HEK293 (cell line): ENCODE measurements at regions not wholly inside any gene's neighbourhood (a gene's known extent, or its start where the extent isn't known, plus 50 kb on each side); places are given as distances from the start of the nearest gene placed in this dataset.

Experiments
- CTCF ChIA-PET: fragments of 350-600 bp; formaldehyde crosslinking; extraction: SDS; loops from one replicate; lab custom pipeline; 2021; ENCODE audit warnings: antibody characterized with exemption; lab: Yijun Ruan, JAX
- POLR2A ChIA-PET: fragments of 300-600 bp; formaldehyde crosslinking; extraction: SDS; loops from one replicate; lab custom pipeline; 2020; ENCODE audit warnings: antibody characterized with exemption, inconsistent platforms; lab: Yijun Ruan, JAX
- H3K27ac ChIP-seq: fragments of 200-500 bp; sonication (Bioruptor generic); 2 replicates; pipeline ENCODE4 v1.5.1; 2014; ENCODE audit warnings: low read depth, low read length, control low read depth, inconsistent platforms; ENCODE audit errors: extremely low read depth
- H3K36me3 ChIP-seq, 2 experiments: fragments of 200-500 bp in 1 of 2; sonication (Bioruptor generic) in 1 of 2; 1 replicate in 1 of 2; 2 replicates in 1 of 2; pipeline ENCODE4 v1.5.1; 2014 to 2017; ENCODE audit warnings: inconsistent platforms in 2 of 2, low read length in 2 of 2; ENCODE audit not compliant: control insufficient read depth in 2 of 2, insufficient read depth in 1 of 2
- H3K4me1 ChIP-seq: fragments of 200-500 bp; sonication (Bioruptor generic); 2 replicates; pipeline ENCODE4 v1.5.1; 2014; ENCODE audit warnings: mild to moderate bottlenecking, low read length, inconsistent platforms; ENCODE audit not compliant: control insufficient read depth, insufficient read depth
- H3K4me3 ChIP-seq: 2 replicates; pipeline ENCODE4 v1.5.1; 2011; ENCODE audit warnings: low read depth, mild to moderate bottlenecking, control low read depth, low read length, moderate library complexity
- H3K9me3 ChIP-seq: fragments of 200-500 bp; sonication (Bioruptor generic); 2 replicates; pipeline ENCODE4 v1.5.1; 2014; ENCODE audit warnings: low read depth, low read length, inconsistent platforms; ENCODE audit not compliant: control insufficient read depth, insufficient read depth
- BCL11B ChIP-seq: fragments of 450-650 bp; formaldehyde crosslinking; IDR thresholded peaks from 2 replicates; pipeline ENCODE4 v1.5.1; 2016; ENCODE audit warnings: low read depth, missing biosample characterization, missing genetic modification characterization
- EGR2 ChIP-seq: fragments of 450-650 bp; formaldehyde crosslinking; IDR thresholded peaks from 2 replicates; pipeline ENCODE4 v1.5.1; 2016; ENCODE audit warnings: low read depth, missing biosample characterization, missing genetic modification characterization
- HOXD13 ChIP-seq: sonication (generic); formaldehyde crosslinking; IDR thresholded peaks from 2 replicates; pipeline ENCODE4 v1.8.0; 2022; ENCODE audit warnings: missing genetic modification reagents, borderline replicate concordance
- KLF10 ChIP-seq: fragments of 450-650 bp; IDR thresholded peaks from 2 replicates; pipeline ENCODE4 v1.5.1; 2018; ENCODE audit warnings: missing biosample characterization, mild to moderate bottlenecking, missing genetic modification characterization
- MZF1 ChIP-seq: fragments of 450-650 bp; formaldehyde crosslinking; IDR thresholded peaks from 2 replicates; pipeline ENCODE4 v1.5.1; 2017; ENCODE audit warnings: missing biosample characterization, missing genetic modification characterization, borderline replicate concordance
- REPIN1 ChIP-seq: fragments of 450-650 bp; formaldehyde crosslinking; IDR thresholded peaks from 2 replicates; pipeline ENCODE4 v1.5.1; 2017; ENCODE audit warnings: missing biosample characterization, missing genetic modification characterization, low read depth
- YY1 ChIP-seq: fragments of 450-650 bp; formaldehyde crosslinking; IDR thresholded peaks from 2 replicates; pipeline ENCODE4 v1.5.1; 2018; ENCODE audit warnings: missing biosample characterization, missing genetic modification characterization
- ZEB2 ChIP-seq: fragments of 450-650 bp; formaldehyde crosslinking; IDR thresholded peaks from 2 replicates; pipeline ENCODE4 v1.5.1; 2016; ENCODE audit warnings: missing biosample characterization, missing genetic modification characterization
- ZFHX2 ChIP-seq: fragments of 450-650 bp; formaldehyde crosslinking; conservative IDR thresholded peaks from 2 replicates; pipeline ENCODE4 v1.5.1; 2016; ENCODE audit warnings: missing biosample characterization, missing genetic modification characterization
- ZNF133 ChIP-seq: fragments of 450-650 bp; formaldehyde crosslinking; IDR thresholded peaks from 2 replicates; pipeline ENCODE4 v1.5.1; 2016; ENCODE audit warnings: missing biosample characterization, missing genetic modification characterization
- ZNF211 ChIP-seq: fragments of 450-650 bp; formaldehyde crosslinking; IDR thresholded peaks from 2 replicates; pipeline ENCODE4 v1.5.1; 2016; ENCODE audit warnings: low read depth, missing biosample characterization, missing genetic modification characterization
- ZNF239 ChIP-seq: fragments of 450-650 bp; formaldehyde crosslinking; IDR thresholded peaks from 2 replicates; pipeline ENCODE4 v1.5.1; 2016; ENCODE audit warnings: missing biosample characterization, missing genetic modification characterization
- ZNF24 ChIP-seq: fragments of 450-650 bp; formaldehyde crosslinking; IDR thresholded peaks from 2 replicates; pipeline ENCODE4 v1.5.1; 2016; ENCODE audit warnings: missing biosample characterization, missing genetic modification characterization
- ZNF266 ChIP-seq: fragments of 450-650 bp; formaldehyde crosslinking; IDR thresholded peaks from 2 replicates; pipeline ENCODE4 v1.5.1; 2016; ENCODE audit warnings: missing biosample characterization, missing genetic modification characterization, low read depth
- ZNF274 ChIP-seq, 2 experiments: fragments of 200-500 bp in 1 of 2; fragments of 450-650 bp in 1 of 2; sonication (Bioruptor generic) in 1 of 2; formaldehyde crosslinking in 1 of 2; IDR thresholded peaks; 2 replicates each; pipeline versions ENCODE4 v1.5.1 to v1.6.1; 2014 to 2016; ENCODE audit warnings: borderline replicate concordance in 1 of 2, inconsistent platforms in 1 of 2, low read length in 1 of 2, missing biosample characterization in 1 of 2, missing genetic modification characterization in 1 of 2
- ZNF292 ChIP-seq: fragments of 450-650 bp; formaldehyde crosslinking; IDR thresholded peaks from 2 replicates; pipeline ENCODE4 v1.5.1; 2016; ENCODE audit warnings: low read depth, missing biosample characterization, missing genetic modification characterization, borderline replicate concordance
- ZNF548 ChIP-seq: fragments of 450-650 bp; formaldehyde crosslinking; IDR thresholded peaks from 2 replicates; pipeline ENCODE4 v1.5.1; 2016; ENCODE audit warnings: missing biosample characterization, missing genetic modification characterization
- ZNF670 ChIP-seq: fragments of 450-650 bp; formaldehyde crosslinking; IDR thresholded peaks from 2 replicates; pipeline ENCODE4 v1.5.1; 2016; ENCODE audit warnings: missing biosample characterization, missing genetic modification characterization, low read depth
- ZNF777 ChIP-seq: fragments of 450-650 bp; formaldehyde crosslinking; IDR thresholded peaks from 2 replicates; pipeline ENCODE4 v1.5.1; 2017; ENCODE audit warnings: missing biosample characterization, missing genetic modification characterization, borderline replicate concordance
- TF ChIP-seq, protein P1 (sequence below): fragments of 450-650 bp; formaldehyde crosslinking; IDR thresholded peaks from 2 replicates; pipeline ENCODE4 v1.5.1; 2017; ENCODE audit warnings: missing biosample characterization, missing genetic modification characterization
- TF ChIP-seq, protein P2 (sequence below): fragments of 450-650 bp; formaldehyde crosslinking; IDR thresholded peaks from 2 replicates; pipeline ENCODE4 v1.5.1; 2016; ENCODE audit warnings: missing biosample characterization, missing genetic modification characterization, borderline replicate concordance
- TF ChIP-seq, protein P3 (sequence below): fragments of 450-650 bp; formaldehyde crosslinking; IDR thresholded peaks from 2 replicates; pipeline ENCODE4 v1.5.1; 2016; ENCODE audit warnings: missing biosample characterization, missing genetic modification characterization
- TF ChIP-seq, protein P4 (sequence below): fragments of 450-650 bp; formaldehyde crosslinking; IDR thresholded peaks from 2 replicates; pipeline ENCODE4 v1.5.1; 2016; ENCODE audit warnings: missing biosample characterization, missing genetic modification characterization, low read depth

DNA sequence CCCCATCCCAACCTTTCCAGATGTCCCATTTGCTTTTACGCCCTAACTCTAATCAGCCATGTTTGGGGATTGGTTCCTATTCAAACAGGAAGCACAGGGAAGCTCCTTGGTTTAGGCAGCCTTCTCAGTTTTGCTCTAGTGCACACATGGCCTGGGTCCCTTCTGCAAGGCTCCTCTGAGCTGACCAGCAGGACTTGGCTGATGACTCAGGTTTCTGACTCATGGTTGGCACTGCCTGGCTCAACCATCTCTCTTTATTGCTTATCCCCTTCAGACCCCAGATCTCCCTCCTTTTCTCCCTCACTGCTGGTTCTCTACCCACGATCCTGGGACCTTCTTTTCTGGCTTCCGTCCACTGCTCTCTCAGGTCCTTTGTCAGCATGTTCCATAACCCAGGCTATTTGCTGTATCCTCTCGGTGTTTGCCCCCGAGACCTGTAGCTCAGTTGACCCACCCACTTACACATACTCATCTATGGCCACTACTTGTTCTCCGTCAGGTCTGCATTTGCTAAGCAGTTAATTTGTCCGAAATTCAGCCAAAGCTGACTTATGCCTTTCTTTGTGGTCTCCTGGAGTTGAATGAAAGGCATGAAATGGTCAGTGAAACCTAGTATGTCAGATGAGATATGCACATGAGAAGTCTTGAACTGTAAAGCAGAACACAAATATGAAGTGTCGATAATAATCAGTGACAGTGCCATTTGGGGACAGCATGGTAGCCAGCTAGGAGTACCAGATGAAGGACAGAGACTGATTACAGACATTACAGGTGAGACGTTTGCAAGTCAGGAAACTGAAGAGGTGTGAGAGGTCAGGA, 323.5 kb upstream of the ROPN1 start:
- no peak overlapping the region for H3K27ac ChIP-seq
- TF ChIP-seq ZNF133 (tag by site-specific recombination): no peak
- TF ChIP-seq EGR2 (tag by site-specific recombination): no peak
- no peak for TF ChIP-seq ZEB2 (tag by site-specific recombination)
- no peak for TF ChIP-seq ZNF292
- no peak for TF ChIP-seq MZF1
- TF ChIP-seq ZNF239 (tag by site-specific recombination): no peak
- no peak for TF ChIP-seq ZNF548 (tag by site-specific recombination)
- TF ChIP-seq ZNF670 (tag by site-specific recombination): no peak
- no peak for TF ChIP-seq ZNF777
- no peak for TF ChIP-seq ZNF274 (IDR thresholded peaks at IDR 0.05; ENCODE audit: low read length)
- no peak for TF ChIP-seq ZNF274 (tag by site-specific recombination; IDR thresholded peaks at IDR 0.05; ENCODE audit: borderline replicate concordance)
- no peak for TF ChIP-seq REPIN1 (tag by site-specific recombination)
- no peak for TF ChIP-seq YY1
- no peak for TF ChIP-seq ZNF24
- CTCF ChIA-PET: no interaction called here

DNA sequence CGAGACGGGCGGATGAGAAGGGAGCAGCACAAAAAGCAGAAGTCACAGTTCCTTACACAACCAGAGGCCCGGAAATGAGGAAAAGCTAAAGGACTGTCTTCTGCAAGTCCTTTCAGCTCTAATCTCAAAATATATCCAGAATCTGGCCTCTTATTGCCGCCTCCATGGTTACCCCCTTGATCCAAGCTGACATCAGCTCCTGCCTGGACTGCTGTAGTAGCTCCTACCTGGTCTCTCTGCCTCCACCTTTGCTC, 324.0 kb upstream of the ROPN1 start:
- Histone ChIP-seq H3K27ac (no peak overlapping the region), H3K36me3 (no peaks in the 10 kb centered on the region), H3K9me3 (no peaks in the 10 kb centered on the region), H3K4me1 (no peaks in the 10 kb centered on the region), H3K4me3 (no peak overlapping the region)
- CTCF ChIA-PET: no interaction called here
- TF ChIP-seq, protein P1, sequence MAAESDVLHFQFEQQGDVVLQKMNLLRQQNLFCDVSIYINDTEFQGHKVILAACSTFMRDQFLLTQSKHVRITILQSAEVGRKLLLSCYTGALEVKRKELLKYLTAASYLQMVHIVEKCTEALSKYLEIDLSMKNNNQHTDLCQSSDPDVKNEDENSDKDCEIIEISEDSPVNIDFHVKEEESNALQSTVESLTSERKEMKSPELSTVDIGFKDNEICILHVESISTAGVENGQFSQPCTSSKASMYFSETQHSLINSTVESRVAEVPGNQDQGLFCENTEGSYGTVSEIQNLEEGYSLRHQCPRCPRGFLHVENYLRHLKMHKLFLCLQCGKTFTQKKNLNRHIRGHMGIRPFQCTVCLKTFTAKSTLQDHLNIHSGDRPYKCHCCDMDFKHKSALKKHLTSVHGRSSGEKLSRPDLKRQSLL (tag by site-specific recombination): no peak
- TF ChIP-seq, protein P2, sequence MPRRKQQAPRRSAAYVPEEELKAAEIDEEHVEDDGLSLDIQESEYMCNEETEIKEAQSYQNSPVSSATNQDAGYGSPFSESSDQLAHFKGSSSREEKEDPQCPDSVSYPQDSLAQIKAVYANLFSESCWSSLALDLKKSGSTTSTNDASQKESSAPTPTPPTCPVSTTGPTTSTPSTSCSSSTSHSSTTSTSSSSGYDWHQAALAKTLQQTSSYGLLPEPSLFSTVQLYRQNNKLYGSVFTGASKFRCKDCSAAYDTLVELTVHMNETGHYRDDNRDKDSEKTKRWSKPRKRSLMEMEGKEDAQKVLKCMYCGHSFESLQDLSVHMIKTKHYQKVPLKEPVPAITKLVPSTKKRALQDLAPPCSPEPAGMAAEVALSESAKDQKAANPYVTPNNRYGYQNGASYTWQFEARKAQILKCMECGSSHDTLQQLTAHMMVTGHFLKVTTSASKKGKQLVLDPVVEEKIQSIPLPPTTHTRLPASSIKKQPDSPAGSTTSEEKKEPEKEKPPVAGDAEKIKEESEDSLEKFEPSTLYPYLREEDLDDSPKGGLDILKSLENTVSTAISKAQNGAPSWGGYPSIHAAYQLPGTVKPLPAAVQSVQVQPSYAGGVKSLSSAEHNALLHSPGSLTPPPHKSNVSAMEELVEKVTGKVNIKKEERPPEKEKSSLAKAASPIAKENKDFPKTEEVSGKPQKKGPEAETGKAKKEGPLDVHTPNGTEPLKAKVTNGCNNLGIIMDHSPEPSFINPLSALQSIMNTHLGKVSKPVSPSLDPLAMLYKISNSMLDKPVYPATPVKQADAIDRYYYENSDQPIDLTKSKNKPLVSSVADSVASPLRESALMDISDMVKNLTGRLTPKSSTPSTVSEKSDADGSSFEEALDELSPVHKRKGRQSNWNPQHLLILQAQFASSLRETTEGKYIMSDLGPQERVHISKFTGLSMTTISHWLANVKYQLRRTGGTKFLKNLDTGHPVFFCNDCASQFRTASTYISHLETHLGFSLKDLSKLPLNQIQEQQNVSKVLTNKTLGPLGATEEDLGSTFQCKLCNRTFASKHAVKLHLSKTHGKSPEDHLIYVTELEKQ (tag by site-specific recombination): no peak
- TF ChIP-seq ZNF266 (tag by site-specific recombination) (no peak), ZFHX2 (tag by site-specific recombination) (no peak), HOXD13 (CRISPR knock-in tag) (no peak), ZNF211 (no peak), KLF10 (tag by site-specific recombination) (no peak), BCL11B (tag by site-specific recombination) (no peak)
- TF ChIP-seq, protein P3, sequence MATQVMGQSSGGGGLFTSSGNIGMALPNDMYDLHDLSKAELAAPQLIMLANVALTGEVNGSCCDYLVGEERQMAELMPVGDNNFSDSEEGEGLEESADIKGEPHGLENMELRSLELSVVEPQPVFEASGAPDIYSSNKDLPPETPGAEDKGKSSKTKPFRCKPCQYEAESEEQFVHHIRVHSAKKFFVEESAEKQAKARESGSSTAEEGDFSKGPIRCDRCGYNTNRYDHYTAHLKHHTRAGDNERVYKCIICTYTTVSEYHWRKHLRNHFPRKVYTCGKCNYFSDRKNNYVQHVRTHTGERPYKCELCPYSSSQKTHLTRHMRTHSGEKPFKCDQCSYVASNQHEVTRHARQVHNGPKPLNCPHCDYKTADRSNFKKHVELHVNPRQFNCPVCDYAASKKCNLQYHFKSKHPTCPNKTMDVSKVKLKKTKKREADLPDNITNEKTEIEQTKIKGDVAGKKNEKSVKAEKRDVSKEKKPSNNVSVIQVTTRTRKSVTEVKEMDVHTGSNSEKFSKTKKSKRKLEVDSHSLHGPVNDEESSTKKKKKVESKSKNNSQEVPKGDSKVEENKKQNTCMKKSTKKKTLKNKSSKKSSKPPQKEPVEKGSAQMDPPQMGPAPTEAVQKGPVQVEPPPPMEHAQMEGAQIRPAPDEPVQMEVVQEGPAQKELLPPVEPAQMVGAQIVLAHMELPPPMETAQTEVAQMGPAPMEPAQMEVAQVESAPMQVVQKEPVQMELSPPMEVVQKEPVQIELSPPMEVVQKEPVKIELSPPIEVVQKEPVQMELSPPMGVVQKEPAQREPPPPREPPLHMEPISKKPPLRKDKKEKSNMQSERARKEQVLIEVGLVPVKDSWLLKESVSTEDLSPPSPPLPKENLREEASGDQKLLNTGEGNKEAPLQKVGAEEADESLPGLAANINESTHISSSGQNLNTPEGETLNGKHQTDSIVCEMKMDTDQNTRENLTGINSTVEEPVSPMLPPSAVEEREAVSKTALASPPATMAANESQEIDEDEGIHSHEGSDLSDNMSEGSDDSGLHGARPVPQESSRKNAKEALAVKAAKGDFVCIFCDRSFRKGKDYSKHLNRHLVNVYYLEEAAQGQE (tag by site-specific recombination): no peak
- TF ChIP-seq, protein P4, sequence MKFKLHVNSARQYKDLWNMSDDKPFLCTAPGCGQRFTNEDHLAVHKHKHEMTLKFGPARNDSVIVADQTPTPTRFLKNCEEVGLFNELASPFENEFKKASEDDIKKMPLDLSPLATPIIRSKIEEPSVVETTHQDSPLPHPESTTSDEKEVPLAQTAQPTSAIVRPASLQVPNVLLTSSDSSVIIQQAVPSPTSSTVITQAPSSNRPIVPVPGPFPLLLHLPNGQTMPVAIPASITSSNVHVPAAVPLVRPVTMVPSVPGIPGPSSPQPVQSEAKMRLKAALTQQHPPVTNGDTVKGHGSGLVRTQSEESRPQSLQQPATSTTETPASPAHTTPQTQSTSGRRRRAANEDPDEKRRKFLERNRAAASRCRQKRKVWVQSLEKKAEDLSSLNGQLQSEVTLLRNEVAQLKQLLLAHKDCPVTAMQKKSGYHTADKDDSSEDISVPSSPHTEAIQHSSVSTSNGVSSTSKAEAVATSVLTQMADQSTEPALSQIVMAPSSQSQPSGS (tag by site-specific recombination): no peak
- POLR2A ChIA-PET: no interaction called here

More for the DNA sequence above, 323.5 kb upstream of the ROPN1 start:
- H3K4me3 ChIP-seq: no peak overlapping the region
- H3K9me3 ChIP-seq: no peaks in the 10 kb centered on the region
- H3K36me3 ChIP-seq: no peaks in the 10 kb centered on the region
- H3K4me1 ChIP-seq: no peaks in the 10 kb centered on the region
- POLR2A ChIA-PET: no interaction called here
